ENCODE measurements at regions not wholly inside any gene's neighbourhood (a gene's known extent, or its start where the extent isn't known, plus 50 kb on each side); places are given as distances from the start of the nearest gene placed in this dataset.

GRCh38 chr13:74870865-74871264, 611.1 kb downstream of the TBC1D4 start:
- H2AK5ac ChIP-seq (ENCODE audit: low read depth, low read length) = no peak overlapping the region
- H3K27me3 ChIP-seq (replicated peaks in 1 of 4; ENCODE audit: control insufficient read depth in 3 of 4, extremely low read depth in 1 of 4, insufficient read depth in 3 of 4, low read length in 3 of 4) = no peaks in the 10 kb centered on the region
- WGBS, 2 experiments (ENCODE audit: extremely low coverage in 1 of 2, insufficient coverage in 1 of 2, insufficient read length in 1 of 2, insufficient replicate concordance in 2 of 2, low coverage in 1 of 2, low lambda C conversion rate in 2 of 2, missing lambda C conversion rate in 1 of 2) = 91% methylated on average over 2 of the region's 2 CpGs; no CpG with 5 or more reads in 1 of the 2 experiments
- no peaks in the 10 kb centered on the region; the same call in 1 of the 2 replicates for H3K23me2 ChIP-seq (ENCODE audit: low read depth, low read length)
- H3K27ac ChIP-seq (ENCODE audit: low read depth, low read length) = no peak overlapping the region
- H3K18ac ChIP-seq (ENCODE audit: extremely low read depth, low read length) = no peak overlapping the region
- H2BK120ac ChIP-seq (replicated peaks; ENCODE audit: low read depth, low read length) = no peak overlapping the region
- no peak overlapping the region for H3K4me2 ChIP-seq (ENCODE audit: insufficient read depth in 1 of 2, low read depth in 2 of 2, low read length in 2 of 2)
- no peak overlapping the region for H3K56ac ChIP-seq (replicated peaks; ENCODE audit: insufficient read length, low read depth, low read length)
- no peak overlapping the region for H4K91ac ChIP-seq (replicated peaks; ENCODE audit: insufficient read length, low read length)
- no peak overlapping the region for H2BK5ac ChIP-seq (ENCODE audit: low read depth, low read length)
- ChIA-PET CTCF (ENCODE audit: partially characterized antibody) (no interaction called here), POLR2A (ENCODE audit: partially characterized antibody) (no interaction called here)
- H2BK12ac ChIP-seq (ENCODE audit: low read depth, low read length) = no peak overlapping the region
- H3K14ac ChIP-seq (ENCODE audit: insufficient read length) = no peak overlapping the region
- H4K8ac ChIP-seq (ENCODE audit: extremely low read depth, insufficient read depth, low read length) = no peak overlapping the region
- no peak for DNase-seq (ENCODE audit: low read depth in 1 of 2, low spot score in 2 of 2)
- H3K4ac ChIP-seq (replicated peaks; ENCODE audit: insufficient read length, low read depth, low read length) = no peak overlapping the region
- H3K9me3 ChIP-seq (ENCODE audit: insufficient read depth in 2 of 2, low read depth in 1 of 2, low read length in 1 of 2) = no peaks in the 10 kb centered on the region
- H3K4me1 ChIP-seq (replicated peaks in 1 of 4; ENCODE audit: control insufficient read depth in 3 of 4, insufficient read depth in 4 of 4, low read length in 3 of 4) = no peaks in the 10 kb centered on the region
- no peaks in the 10 kb centered on the region for H3K79me1 ChIP-seq (ENCODE audit: low read depth, low read length)
- TF ChIP-seq SUZ12 (IDR thresholded peaks at IDR 0.05; ENCODE audit: low read length) (no peak), NRF1 (IDR thresholded peaks at IDR 0.05; ENCODE audit: low read depth, low read length) (no peak), TEAD4 (IDR thresholded peaks at IDR 0.05; ENCODE audit: low read depth, low read length) (no peak), TAF7 (optimal IDR thresholded peaks at IDR 0.05; ENCODE audit: borderline replicate concordance, low read depth, low read length) (no peak), ZNF274 (IDR thresholded peaks at IDR 0.05; ENCODE audit: borderline replicate concordance, extremely low read depth, low read length) (no peak), MAFK (IDR thresholded peaks at IDR 0.05; ENCODE audit: low read depth, low read length) (no peak), BRCA1 (IDR thresholded peaks at IDR 0.05; ENCODE audit: low read depth, low read length) (no peak), CTCF (IDR thresholded peaks at IDR 0.05; ENCODE audit: control extremely low read depth in 1 of 3, insufficient read depth in 1 of 3, low read depth in 1 of 3, low read length in 3 of 3) (no peak), CREB1 (IDR thresholded peaks at IDR 0.05) (no peak), RAD21 (IDR thresholded peaks at IDR 0.05 in 1 of 2, conservative IDR thresholded peaks at IDR 0.05 in 1 of 2; ENCODE audit: low read depth in 2 of 2, low read length in 2 of 2) (no peak), POLR2AphosphoS5 (IDR thresholded peaks at IDR 0.05; ENCODE audit: low read depth, low read length) (no peak), SP1 (IDR thresholded peaks at IDR 0.05; ENCODE audit: low read depth, low read length) (no peak), EGR1 (IDR thresholded peaks at IDR 0.05; ENCODE audit: borderline replicate concordance, low read depth, low read length) (no peak), FOSL1 (IDR thresholded peaks at IDR 0.05; ENCODE audit: insufficient read depth, low read depth, low read length) (no peak)
- no peak for FAIRE-seq
- no peaks in the 10 kb centered on the region for H4K20me1 ChIP-seq (replicated peaks in 1 of 2; ENCODE audit: control insufficient read depth in 1 of 2, insufficient read depth in 2 of 2, low read length in 2 of 2)
- H3K4me3 ChIP-seq (ENCODE audit: extremely low read depth in 1 of 4, insufficient read depth in 2 of 4, low read depth in 3 of 4, low read length in 4 of 4) = no peak overlapping the region
- H3K79me2 ChIP-seq (ENCODE audit: control insufficient read depth in 1 of 2, insufficient read depth in 2 of 2, low read length in 2 of 2) = no peaks in the 10 kb centered on the region
- H4K5ac ChIP-seq (ENCODE audit: insufficient read length, low read depth, low read length) = no peak overlapping the region
- no peak overlapping the region for H3K9ac ChIP-seq (replicated peaks in 1 of 4; ENCODE audit: extremely low read depth in 1 of 4, low read depth in 3 of 4, low read length in 3 of 4)
- H2BK20ac ChIP-seq (ENCODE audit: low read length) = no peak overlapping the region
- no peaks in the 10 kb centered on the region for H3K36me3 ChIP-seq (ENCODE audit: control insufficient read depth in 2 of 4, insufficient read depth in 4 of 4, low read length in 3 of 4)
- no peak overlapping the region for H3K23ac ChIP-seq (ENCODE audit: insufficient read length)
- no peak overlapping the region for H2AFZ ChIP-seq (ENCODE audit: low read length)
- no peak overlapping the region for H2BK15ac ChIP-seq (ENCODE audit: low read length)
